GM19455 (cell line): ENCODE measurements at regions not wholly inside any gene's neighbourhood (a gene's known extent, or its start where the extent isn't known, plus 50 kb on each side); places are given as distances from the start of the nearest gene placed in this dataset.

Experiments
- ATAC-seq: cut with Tn5 transposase; IDR thresholded peaks from one replicate; pipeline ENCODE4 v1.9.1; 2021; ENCODE audit not compliant: unreplicated experiment

DNA sequence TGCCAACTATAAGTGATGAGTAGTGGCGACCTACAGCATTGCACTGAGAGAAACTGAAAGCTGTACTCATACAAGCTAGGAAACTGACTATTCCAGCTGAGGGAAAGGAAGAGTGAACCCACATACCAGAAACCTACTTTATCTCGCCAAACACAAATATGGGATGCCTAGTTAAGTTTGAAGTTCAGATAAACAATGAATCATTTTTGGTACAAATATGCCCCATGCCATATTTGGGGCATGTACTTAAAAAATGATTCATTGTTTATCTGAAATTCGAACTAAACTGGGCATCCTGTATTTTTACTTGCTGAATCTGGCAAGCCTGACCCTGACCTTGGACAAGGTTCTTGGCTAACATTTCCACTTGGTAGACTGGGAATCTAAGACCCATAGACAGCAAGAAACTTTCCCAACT lies 527.8 kb upstream of the PSMD7 start:
- ATAC-seq, result no peak

DNA sequence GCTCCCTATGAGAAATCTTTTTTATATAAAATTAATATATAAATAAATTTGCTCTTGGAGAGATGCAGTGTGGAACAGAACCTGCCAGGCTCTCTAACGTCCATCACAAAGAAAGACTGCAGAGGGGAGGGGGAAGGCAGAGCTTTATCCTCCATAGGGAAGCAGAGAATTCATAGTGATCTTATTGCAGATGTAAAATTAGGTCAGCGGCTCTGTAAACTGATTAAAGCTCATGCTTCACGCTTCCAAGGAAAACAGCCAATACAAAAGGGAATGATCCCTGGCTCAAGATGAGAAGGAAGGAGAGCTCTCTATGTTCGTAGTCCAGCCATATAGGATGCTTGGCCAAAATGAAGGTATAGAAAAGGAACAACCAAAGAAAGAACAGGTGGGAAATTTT lies 532.3 kb upstream of the PSMD7 start:
- no peak for ATAC-seq

DNA sequence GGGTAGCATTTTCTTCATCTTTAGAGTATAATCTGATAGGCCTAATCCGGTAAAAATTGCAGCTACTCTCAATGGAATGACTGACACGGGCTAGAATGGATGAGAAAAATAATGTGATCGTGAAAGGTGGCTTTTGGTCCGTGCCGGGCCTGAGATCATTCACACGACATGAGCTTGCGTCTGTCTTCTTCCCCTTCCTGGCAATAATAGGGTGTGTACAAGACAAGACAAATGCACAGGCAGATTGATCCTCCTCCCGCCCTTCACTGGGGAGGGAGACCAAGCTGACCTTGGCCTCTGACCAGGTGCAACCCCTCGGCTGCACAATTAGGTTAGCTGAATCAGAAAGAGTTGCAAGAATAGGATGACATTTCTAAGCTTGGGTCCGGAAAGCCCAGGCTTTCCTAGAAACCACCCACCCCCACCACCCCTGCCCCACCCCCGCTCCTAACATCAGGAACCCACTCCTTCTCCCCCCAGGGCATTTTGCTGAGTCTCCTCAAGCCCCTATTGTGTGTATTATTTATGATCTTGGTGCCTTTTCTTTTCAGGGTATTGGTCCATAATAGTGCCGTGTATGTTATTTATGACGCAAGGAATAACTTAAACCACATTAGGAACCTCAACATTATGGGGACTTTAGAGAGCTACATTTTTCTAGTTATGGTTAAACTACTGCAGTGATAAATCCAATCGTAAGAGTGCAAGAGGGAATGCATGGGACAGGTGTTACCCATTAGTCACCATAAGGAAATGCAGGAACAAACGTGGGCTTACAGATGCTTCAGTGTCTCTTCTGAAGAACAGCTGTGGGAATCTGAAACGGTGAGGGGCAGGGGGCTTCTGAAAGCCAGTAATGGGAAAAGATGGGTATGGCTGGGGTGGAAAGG lies 540.1 kb upstream of the PSMD7 start:
- no peak for ATAC-seq

DNA sequence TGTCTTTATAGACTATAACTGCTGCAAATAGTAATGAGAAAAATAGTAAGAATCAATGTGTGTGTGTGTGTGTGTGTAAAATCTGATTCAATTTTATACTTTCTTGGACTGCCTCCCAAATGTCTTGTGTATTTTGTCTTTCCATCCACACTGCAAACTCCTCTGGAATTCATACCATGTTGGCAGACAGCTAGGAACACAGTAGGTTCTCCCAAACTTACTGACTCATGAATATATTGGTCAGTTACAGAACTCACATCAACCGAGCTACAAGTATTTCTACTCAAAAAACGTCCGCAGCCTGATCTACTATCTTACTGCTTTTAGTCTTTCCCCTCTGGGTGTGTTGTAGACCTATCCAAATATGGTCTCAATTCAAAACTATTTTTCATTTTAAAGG lies 542.7 kb upstream of the PSMD7 start:
- no peak for ATAC-seq

DNA sequence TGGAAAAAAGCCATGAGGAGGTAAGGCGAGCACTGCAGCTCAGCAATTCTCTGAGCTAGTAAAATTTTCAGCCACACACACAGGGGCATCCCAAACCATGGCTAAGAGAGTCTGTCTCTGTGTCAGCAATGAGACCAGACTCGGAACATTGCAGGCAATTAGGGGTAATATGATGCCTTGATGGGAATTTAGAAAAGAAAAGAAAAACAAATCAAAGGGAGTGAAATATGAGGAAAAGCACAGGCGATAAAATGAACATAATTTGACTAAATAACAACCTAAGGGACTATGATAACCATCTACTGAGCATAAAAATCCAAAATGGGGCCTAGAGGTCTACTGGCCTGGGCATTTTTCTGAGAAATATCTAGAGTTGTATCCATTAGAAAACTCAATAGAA lies 546.0 kb upstream of the PSMD7 start:
- no peak for ATAC-seq

DNA sequence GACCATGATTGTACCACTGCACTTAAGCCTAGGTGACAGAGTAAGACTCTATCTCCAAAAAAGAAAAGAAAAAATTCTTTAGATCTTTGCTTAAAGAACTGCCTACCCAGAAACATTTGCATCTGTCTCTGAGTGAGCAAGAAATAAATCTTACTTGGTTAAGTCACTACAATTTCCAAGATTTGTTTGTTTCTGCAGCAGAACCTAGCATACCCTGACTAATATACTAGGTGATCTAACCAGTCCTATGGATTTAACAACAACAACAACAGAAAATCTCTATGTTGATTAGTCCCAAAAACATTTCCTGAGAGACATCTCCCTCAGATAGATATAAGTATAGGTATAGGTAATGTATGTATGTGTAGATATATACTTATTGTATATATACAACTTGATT lies 549.3 kb upstream of the PSMD7 start:
- no peak for ATAC-seq

DNA sequence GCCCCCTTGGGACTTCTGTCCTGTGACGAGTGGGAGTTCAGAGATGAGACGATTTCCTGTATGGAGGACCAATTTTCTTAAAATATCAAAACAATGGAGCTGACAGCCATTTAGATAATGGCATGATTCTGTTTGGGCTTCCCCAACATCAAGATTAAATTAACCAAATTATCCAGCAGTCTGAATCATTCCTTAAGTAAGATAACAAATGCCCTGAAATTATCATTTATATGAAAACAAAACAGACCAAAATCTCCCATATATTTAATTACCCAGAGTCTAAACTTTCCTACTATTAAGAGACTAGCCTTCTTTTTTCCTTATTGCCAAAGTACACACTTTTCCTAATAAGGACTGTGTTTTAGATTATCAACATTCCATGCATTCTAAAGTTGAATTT lies 550.1 kb upstream of the PSMD7 start:
- ATAC-seq, result no peak

DNA sequence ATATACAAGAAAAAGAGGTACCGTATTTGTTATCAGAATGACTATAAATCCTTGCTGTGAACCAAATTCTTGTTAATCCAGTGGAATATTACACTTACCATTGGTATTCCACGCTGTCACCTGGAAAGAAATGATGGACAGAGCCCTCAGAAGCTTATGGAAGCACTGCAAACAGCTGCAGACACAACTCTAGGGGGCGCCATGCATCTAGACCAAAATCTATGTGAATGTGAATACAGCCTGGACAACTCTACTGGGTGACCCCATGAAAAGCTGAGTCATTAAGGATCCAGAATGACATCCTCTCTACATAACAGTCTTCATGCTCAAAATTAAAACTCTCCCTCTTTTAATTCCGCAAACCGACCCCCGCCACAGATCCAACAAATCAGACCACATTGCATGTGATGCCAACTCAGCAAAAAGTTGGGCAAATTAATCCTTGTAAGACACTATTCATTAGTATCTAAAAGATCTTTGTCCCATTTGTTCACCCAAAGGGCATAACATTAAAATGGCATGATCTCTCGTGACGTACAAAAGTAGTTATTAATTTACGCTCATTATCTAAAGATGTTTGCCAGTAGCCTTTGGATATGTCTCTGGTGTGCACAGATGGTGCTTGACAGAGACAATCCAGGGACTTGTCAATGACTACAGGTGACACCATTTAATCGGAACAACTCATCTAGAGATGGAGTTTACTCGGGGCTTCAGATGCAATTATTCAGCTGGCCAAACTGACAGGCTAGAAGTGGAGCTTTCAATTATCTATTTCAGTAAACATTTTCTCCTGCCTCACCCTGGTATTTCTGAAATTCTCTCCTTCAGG lies 552.7 kb upstream of the PSMD7 start:
- ATAC-seq, result no peak

DNA sequence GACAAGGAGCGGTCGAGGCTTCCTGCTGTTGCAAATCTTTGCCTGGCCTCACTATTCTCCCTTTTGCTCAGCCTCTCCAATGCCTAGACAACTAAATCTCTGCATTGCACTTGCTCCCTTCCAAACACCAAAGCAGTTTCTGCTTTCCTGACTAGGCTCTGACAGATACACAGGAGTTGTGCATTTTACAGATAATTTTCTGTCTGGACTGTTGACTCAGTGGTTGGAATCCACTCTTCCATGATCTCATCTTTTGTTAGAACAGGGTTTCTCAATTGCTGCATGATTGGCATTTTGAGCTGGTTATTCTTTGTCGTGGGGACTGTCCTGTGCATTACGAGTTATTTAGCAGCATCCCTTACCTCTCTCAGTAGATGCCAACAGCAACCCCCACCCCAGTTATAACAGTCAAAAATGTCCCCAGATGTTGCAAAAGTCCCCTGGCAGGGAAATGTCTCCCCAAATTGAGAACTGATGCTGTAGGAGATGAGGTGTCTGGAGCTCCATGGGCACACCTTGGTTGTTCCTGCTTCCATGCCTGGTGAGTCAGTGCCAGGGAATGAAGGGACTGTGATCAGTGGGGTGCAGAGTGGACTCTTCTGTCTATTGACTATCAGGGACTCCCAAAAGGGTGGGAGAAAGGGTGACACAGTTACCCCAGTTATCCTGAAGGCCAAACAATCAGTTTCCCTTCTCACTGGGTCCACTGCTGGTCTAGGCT lies 557.4 kb upstream of the PSMD7 start:
- ATAC-seq, result no peak

DNA sequence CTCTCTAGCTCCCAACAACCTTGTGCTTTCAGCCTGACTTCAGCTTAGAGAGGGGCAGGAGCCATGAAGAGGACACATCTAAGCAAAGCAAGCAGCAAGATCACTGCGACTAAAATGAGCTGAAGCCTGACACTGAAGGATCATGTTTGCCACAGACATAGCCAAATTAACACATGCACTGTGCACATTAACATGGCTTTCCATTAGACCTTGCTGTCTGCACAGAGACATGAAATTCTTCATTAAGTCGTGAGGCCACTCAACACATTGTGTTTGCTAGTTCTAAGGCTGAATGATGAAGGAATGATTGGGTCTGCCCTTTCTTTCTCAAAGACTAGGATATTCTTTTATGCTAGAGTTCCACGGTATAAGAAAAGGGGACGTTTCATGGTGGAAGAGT lies 558.3 kb upstream of the PSMD7 start:
- no peak for ATAC-seq

DNA sequence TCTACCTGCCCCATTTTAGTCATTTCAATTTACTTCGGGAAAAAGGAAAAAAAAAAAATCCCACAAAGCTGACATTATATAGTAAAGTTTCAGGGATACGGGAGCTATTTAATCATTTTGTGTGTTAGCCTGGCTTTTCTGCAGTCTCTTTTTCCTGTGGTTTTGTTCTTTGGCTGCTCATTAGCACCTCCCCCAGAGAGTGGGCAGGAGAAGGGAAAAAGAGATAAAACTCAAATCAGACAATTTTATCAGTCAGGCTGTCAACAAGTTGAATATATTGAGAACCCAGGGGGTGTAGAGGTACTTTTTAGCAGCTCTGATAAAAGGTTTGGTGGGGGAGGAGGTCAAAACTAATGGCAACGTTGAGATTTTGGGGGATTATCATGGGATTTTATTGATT lies 559.0 kb upstream of the PSMD7 start:
- ATAC-seq, result no peak

DNA sequence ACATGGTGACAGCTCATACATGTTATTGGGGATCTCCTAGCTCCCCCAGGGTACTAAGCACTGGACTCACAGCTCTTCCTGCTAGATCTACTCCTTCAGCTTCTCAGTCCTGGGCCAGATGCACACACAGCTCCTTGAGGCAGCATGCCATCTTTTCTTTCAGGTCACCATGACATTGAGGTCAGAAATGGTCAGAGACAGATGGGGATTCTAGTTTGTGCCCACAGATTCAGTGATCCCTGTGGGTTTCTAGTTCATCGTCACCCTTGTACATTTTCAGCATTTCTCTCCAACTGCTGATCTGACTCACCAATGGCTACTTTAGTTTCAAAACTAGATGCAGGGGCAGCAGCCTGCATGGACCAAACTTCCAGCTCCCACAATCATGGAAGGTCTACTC lies 560.7 kb upstream of the PSMD7 start:
- no peak for ATAC-seq

DNA sequence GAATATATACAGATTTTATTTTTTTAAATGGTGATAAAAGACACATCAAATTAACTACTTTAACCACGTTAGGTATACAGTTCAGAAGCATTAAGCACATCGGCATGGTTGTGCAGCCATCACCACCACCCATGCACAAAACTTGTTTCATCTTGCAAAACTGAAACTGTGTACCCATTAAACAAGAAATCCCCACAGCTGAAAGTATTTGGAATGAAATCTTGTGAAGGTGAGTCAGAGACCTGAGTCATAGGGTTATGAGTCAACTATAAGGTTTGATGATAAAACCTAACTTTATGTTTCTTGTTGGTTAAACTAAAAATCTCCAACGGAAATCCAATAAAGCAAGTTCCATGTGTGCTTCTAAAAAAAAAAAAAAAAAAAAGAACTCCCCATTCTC lies 561.6 kb upstream of the PSMD7 start:
- ATAC-seq, result no peak

DNA sequence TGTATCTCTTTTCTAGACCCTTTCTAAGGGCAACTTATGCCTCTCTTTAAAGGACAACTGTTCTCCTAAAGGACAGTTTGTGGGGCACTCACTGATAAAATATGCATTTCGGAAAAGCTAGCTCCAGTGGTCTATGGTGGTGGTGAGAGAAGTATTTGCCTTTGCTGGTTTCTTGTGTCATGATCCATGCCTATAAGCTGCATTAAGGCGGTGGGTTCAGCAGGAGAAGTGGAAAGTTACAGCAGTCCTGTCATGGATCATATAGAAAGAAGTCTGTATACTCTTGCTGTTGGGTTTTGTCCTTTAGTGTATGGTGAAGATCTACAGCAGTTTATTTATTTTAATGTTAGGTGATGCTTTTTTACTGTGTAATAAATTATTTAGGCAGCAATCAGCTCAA lies 563.9 kb upstream of the PSMD7 start:
- no peak for ATAC-seq

DNA sequence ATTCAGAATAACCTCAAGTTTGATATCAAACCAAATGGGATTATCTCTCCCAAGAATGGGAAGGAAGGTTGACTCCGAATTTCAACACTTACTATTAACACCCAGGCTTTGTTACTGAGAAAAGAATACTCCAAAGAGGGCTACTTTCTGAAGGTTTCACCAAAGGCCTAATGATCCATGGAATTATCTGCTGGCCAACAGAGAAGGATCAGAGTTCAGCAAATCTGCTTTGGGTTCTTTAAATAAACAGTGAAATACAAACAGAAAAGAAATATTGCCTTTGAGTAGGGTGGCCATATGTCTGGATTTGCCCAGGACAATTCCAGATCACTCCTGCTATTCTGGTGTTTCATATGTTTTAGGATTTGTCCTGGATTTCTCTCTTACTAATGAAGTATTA lies 564.5 kb upstream of the PSMD7 start:
- no peak for ATAC-seq

DNA sequence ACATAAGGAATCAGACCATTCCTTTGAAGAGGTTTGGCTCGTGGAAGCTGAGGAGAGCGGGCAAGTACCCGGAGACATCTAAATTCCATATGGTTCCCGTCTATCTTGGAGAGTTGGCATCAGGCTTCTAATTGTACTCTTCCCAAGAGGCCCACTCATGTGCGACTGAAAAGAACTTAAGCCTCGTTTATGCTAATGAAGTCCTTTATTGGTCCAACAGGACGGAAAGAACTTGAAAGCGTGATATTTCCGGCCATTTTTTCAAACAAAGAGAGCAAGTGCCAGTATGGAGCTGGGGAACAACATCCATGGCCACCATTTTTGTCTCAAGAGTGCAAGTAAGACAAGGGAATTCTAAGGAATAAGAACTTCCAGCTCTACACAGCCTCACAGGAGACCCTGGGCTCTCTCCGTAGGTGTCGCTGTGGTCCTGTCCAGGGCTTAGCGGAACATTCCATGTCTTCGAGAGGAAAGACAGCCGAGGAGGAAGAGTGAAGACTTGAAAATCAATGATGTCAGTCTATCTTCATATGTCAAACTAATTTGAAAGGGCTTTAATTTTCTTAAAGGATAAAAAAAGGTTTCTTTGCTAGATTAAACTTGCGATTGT lies 566.0 kb upstream of the PSMD7 start:
- no peak for ATAC-seq

DNA sequence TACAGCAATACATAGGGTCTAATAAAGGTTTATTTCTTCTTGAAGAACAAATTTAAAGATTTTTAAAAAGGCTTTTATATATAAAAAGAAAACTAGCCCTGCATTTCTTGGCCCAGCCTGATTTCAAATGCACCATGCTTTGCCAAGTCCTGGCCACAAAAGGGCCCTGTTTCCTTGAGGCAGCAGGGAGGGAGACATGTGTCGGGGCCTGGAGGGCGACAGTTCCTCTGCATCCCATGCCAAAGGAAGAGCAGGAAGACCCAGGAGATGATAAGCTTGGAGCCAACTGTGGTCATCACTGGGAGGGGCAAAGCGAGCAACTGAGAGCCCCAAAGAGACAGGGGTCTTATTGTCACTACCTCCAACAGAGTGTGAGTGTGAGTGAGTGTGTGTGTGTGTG lies 571.5 kb upstream of the PSMD7 start:
- no peak for ATAC-seq

DNA sequence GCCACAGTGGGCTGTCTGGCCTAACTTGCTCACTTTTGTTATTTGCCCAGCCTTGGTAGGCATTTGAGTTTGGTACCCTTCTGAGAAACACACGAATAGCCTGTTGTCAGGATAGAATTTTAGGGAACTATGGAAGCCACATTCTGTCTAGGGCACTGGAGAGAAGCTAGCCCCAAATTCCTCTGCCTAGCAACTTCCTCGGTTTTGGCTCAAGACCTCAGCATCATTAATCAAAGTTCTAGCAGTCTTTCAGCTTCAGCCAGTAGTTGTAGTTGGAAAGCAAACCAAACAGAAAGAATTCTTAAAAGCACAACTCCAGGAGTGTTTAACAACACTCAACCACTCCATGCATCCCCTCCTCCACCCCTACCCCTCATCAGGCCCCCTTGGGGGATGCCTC lies 572.1 kb upstream of the PSMD7 start:
- no peak for ATAC-seq

DNA sequence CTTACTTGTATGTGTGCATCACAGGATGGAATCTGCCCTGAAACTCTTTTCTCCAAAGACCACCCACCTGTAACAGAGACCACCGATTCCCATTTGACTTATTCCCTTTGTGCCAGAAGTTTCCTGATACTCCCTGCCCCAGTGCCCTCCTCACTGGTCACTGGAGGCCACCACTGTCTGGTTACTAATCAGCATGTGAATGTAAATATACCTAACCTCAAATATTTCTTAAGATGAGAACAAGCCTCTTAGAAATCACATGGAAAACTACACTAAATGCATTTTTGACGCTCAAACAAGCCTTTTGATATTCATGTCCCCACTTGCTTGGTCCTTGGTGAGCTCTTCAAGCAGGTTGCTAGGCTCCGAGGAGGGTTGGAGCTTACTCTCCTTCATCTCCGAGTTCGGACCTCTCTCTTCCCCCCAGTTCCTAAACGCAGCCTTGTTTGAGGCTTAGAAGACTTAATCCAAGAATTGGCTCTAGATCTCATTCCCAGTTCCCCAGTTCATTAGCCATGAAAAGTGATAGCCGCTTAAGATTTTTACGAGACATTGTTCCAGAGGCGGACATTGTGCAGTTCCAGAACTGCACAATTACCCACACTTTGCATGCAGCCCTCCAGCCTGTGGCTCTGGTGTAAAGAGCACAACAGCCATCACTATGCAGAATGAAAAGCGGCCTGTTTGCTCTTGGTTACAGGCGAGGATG lies 579.2 kb upstream of the PSMD7 start:
- no peak for ATAC-seq

DNA sequence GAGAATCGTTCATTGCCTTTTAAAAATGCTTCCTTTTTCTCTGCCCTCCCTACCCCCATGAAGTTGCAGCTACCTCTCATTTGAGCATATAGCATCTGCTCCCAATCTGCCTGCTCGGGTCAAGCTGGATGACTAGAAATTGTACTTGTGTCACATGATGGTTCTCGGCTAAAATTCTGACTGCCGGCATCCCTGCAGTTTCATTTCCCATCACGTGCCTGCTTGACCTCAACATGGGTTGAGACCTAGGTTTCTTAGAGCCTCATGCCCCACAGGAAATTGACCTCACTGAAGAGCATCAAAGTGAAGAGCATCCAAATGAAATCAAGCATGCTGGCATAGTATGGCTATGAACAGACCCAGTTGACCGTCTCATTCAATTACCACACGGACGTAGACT lies 581.6 kb upstream of the PSMD7 start:
- no peak for ATAC-seq
